IMR-90 (cell line): ENCODE measurements at regions not wholly inside any gene's neighbourhood (a gene's known extent, or its start where the extent isn't known, plus 50 kb on each side); places are given as distances from the start of the nearest gene placed in this dataset.

Source experiments
- ATAC-seq: fragments of 200-7000 bp; cut with Tn5 transposase; 2 replicates; pipeline ENCODE4 v1.9.1; 2020; ENCODE audit warnings: low read depth, mild to moderate bottlenecking, moderate library complexity
- BruUV-seq: library from RNA; stranded (reverse); fragments of 400-500 nt; replicated peaks from 2 replicates; lab custom pipeline; 2021; lab: Mats Ljungman, UMichigan
- CTCF ChIA-PET: fragments of 300-600 bp; formaldehyde crosslinking; extraction: SDS; loops from one replicate; lab custom pipeline; 2021; ENCODE audit warnings: antibody characterized with exemption; lab: Yijun Ruan, JAX
- POLR2A ChIA-PET: fragments of 300-600 bp; sonication (Branson Sonifier 250); formaldehyde crosslinking; loops from one replicate; lab custom pipeline; 2022; ENCODE audit warnings: antibody characterized with exemption; ENCODE audit not compliant: unreplicated experiment; lab: Charles Lee
- DNase-seq: peaks from one replicate; pipeline ENCODE4 v3.0.0; 2013
- H2AFZ ChIP-seq: replicated peaks from 2 replicates; pipeline ENCODE3; 2013; ENCODE audit warnings: low read length, mild to moderate bottlenecking; ENCODE audit not compliant: poor library complexity
- H2AK5ac ChIP-seq: 2 replicates; pipeline ENCODE4 v1.6.1; 2013; ENCODE audit warnings: low read depth, low read length, inconsistent platforms
- H2AK9ac ChIP-seq: replicated peaks from 2 replicates; pipeline ENCODE3; 2013; ENCODE audit warnings: mild to moderate bottlenecking, low read depth, low read length, moderate library complexity; ENCODE audit not compliant: poor library complexity
- H2BK120ac ChIP-seq: 2 replicates; pipeline ENCODE4 v1.6.1; 2013; ENCODE audit warnings: low read depth, low read length, inconsistent platforms
- H2BK15ac ChIP-seq: 3 replicates; pipeline ENCODE4 v1.6.1; 2013; ENCODE audit warnings: low read depth, low read length, inconsistent platforms
- H2BK20ac ChIP-seq: 2 replicates; pipeline ENCODE4 v1.6.1; 2013; ENCODE audit warnings: low read depth, mild to moderate bottlenecking, inconsistent platforms, low read length, moderate library complexity
- H2BK5ac ChIP-seq: 2 replicates; pipeline ENCODE4 v1.6.1; 2013; ENCODE audit warnings: mild to moderate bottlenecking, low read depth, low read length, inconsistent platforms; ENCODE audit not compliant: poor library complexity, severe bottlenecking
- H3K14ac ChIP-seq: replicated peaks from 2 replicates; pipeline ENCODE4 v1.6.1; 2013; ENCODE audit warnings: low read depth, low read length, inconsistent platforms
- H3K18ac ChIP-seq: 2 replicates; pipeline ENCODE4 v1.6.1; 2013; ENCODE audit warnings: low read depth, low read length, control low read depth
- H3K23ac ChIP-seq: 2 replicates; pipeline ENCODE4 v1.6.1; 2013; ENCODE audit warnings: low read depth, low read length, inconsistent platforms
- H3K27ac ChIP-seq: 2 replicates; pipeline ENCODE4 v1.5.1; 2013; ENCODE audit warnings: mild to moderate bottlenecking, control low read depth, low read length; ENCODE audit not compliant: insufficient read depth
- H3K27me3 ChIP-seq: 2 replicates; pipeline ENCODE4 v1.6.1; 2013; ENCODE audit warnings: low read length; ENCODE audit not compliant: control insufficient read depth, insufficient read depth
- H3K36me3 ChIP-seq: 2 replicates; pipeline ENCODE4 v1.6.1; 2013; ENCODE audit warnings: low read length, mixed read lengths; ENCODE audit not compliant: control insufficient read depth, insufficient read depth
- H3K4ac ChIP-seq: 2 replicates; pipeline ENCODE4 v1.6.1; 2013; ENCODE audit warnings: low read depth, low read length, inconsistent platforms
- H3K4me1 ChIP-seq: 2 replicates; pipeline ENCODE4 v1.6.1; 2013; ENCODE audit warnings: low read length, mixed read lengths; ENCODE audit not compliant: control insufficient read depth, insufficient read depth
- H3K4me2 ChIP-seq: 2 replicates; pipeline ENCODE4 v1.6.1; 2013; ENCODE audit warnings: low read depth, mild to moderate bottlenecking, control low read depth, low read length, moderate library complexity
- H3K4me3 ChIP-seq: 2 replicates; pipeline ENCODE4 v1.5.1; 2013; ENCODE audit warnings: low read depth, mild to moderate bottlenecking, control low read depth, low read length, moderate library complexity; ENCODE audit not compliant: insufficient read depth
- H3K56ac ChIP-seq: 2 replicates; pipeline ENCODE4 v1.6.1; 2013; ENCODE audit warnings: low read length, inconsistent platforms; ENCODE audit not compliant: insufficient read depth; ENCODE audit errors: extremely low read depth
- H3K79me1 ChIP-seq, 2 experiments: 2 replicates each; pipeline ENCODE4 v1.6.1; 2013; ENCODE audit warnings: low read length in 2 of 2, inconsistent platforms in 1 of 2, low read depth in 1 of 2
- H3K9ac ChIP-seq: 2 replicates; pipeline ENCODE4 v1.6.1; 2013; ENCODE audit warnings: low read depth, low read length, control low read depth
- H3K9me1 ChIP-seq: 2 replicates; pipeline ENCODE4 v1.6.1; 2013; ENCODE audit warnings: low read length, inconsistent platforms; ENCODE audit not compliant: insufficient read depth
- H3K9me3 ChIP-seq: 2 replicates; pipeline ENCODE4 v1.6.1; 2013; ENCODE audit warnings: low read length; ENCODE audit not compliant: control insufficient read depth, insufficient read depth
- H4K20me1 ChIP-seq: 2 replicates; pipeline ENCODE4 v1.6.1; 2013; ENCODE audit warnings: low read length, inconsistent platforms; ENCODE audit not compliant: insufficient read depth
- H4K5ac ChIP-seq: 2 replicates; pipeline ENCODE4 v1.6.1; 2013; ENCODE audit warnings: mild to moderate bottlenecking, low read depth, low read length, control low read depth
- H4K8ac ChIP-seq, 2 experiments: 2 replicates each; pipeline ENCODE4 v1.6.1; 2013; ENCODE audit warnings: low read depth in 2 of 2, low read length in 2 of 2, control low read depth in 1 of 2, inconsistent platforms in 1 of 2
- H4K91ac ChIP-seq: 2 replicates; pipeline ENCODE4 v1.6.1; 2013; ENCODE audit warnings: low read depth, low read length, inconsistent platforms; ENCODE audit not compliant: insufficient read depth
- BHLHE40 ChIP-seq: fragments of 150-350 bp; IDR thresholded peaks from 2 replicates; pipeline ENCODE4 v1.6.1; 2016; ENCODE audit warnings: mild to moderate bottlenecking, low read depth, low read length
- CEBPB ChIP-seq: IDR thresholded peaks from 2 replicates; pipeline ENCODE4 v1.6.1; 2012; ENCODE audit warnings: low read depth, low read length, improper control_type of control experiment
- CHD1 ChIP-seq: IDR thresholded peaks from 2 replicates; pipeline ENCODE4 v1.6.1; 2012; ENCODE audit warnings: low read depth, low read length, improper control_type of control experiment
- ELK1 ChIP-seq: fragments of 150-350 bp; IDR thresholded peaks from 2 replicates; pipeline ENCODE4 v1.6.1; 2016; ENCODE audit warnings: low read depth, mild to moderate bottlenecking, low read length, moderate library complexity, borderline replicate concordance
- FOS ChIP-seq: fragments of 150-350 bp; IDR thresholded peaks from 2 replicates; pipeline ENCODE4 v1.6.1; 2016; ENCODE audit warnings: low read depth, low read length
- MAFK ChIP-seq: IDR thresholded peaks from 2 replicates; pipeline ENCODE4 v1.6.1; 2012; ENCODE audit warnings: low read depth, low read length, improper control_type of control experiment
- MAZ ChIP-seq: IDR thresholded peaks from 2 replicates; pipeline ENCODE4 v1.6.1; 2012; ENCODE audit warnings: low read depth, mild to moderate bottlenecking, low read length, improper control_type of control experiment, moderate library complexity, borderline replicate concordance
- MXI1 ChIP-seq: IDR thresholded peaks from 2 replicates; pipeline ENCODE4 v1.6.1; 2012; ENCODE audit warnings: low read depth, mild to moderate bottlenecking, low read length, moderate library complexity, borderline replicate concordance
- NFE2L2 ChIP-seq: fragments of 150-350 bp; IDR thresholded peaks from 2 replicates; pipeline ENCODE4 v1.6.1; 2016; ENCODE audit warnings: low read depth, mild to moderate bottlenecking, low read length
- POLR2A ChIP-seq: IDR thresholded peaks from 2 replicates; pipeline ENCODE4 v1.6.1; 2012; ENCODE audit warnings: mild to moderate bottlenecking, low read depth, low read length
- RCOR1 ChIP-seq: IDR thresholded peaks from 2 replicates; pipeline ENCODE4 v1.6.1; 2012; ENCODE audit warnings: mild to moderate bottlenecking, low read length, improper control_type of control experiment; ENCODE audit not compliant: insufficient replicate concordance
- RFX5 ChIP-seq: IDR thresholded peaks from 2 replicates; pipeline ENCODE4 v1.8.0; 2012; ENCODE audit warnings: low read depth, mild to moderate bottlenecking, low read length, moderate library complexity
- SMC3 ChIP-seq: fragments of 150-350 bp; IDR thresholded peaks from 2 replicates; pipeline ENCODE4 v1.6.1; 2016; ENCODE audit warnings: low read depth, mild to moderate bottlenecking, antibody characterized with exemption, low read length, moderate library complexity
- USF2 ChIP-seq: fragments of 150-350 bp; IDR thresholded peaks from 2 replicates; pipeline ENCODE4 v1.6.1; 2017; ENCODE audit warnings: mild to moderate bottlenecking, antibody characterized with exemption, low read length, low read depth
- WGBS, 2 experiments: methylation state at CpG; one replicate each; pipeline versions ENCODE4 v1.1.5 to v1.1.7; 2013; ENCODE audit warnings: missing lambda C conversion rate in 2 of 2; ENCODE audit not compliant: insufficient read length in 1 of 2; ENCODE audit errors: extremely low coverage in 2 of 2; 5-methylcytosine and 5-hydroxymethylcytosine counted together
- dilution Hi-C: fragments of 300-500 bp; cut with HindIII; formaldehyde crosslinking; loops from one replicate; pipeline ENCODE4 v1.14.3; 2018; ENCODE audit warnings: low sequenced_read_pairs; ENCODE audit not compliant: unreplicated experiment
- in situ Hi-C: fragments of 300-500 bp; cut with MboI; formaldehyde crosslinking; loops from 3 replicates; pipeline ENCODE4 v1.14.3; 2019; ENCODE audit warnings: low sequenced_read_pairs, inconsistent platforms, mixed read lengths
- intact Hi-C: fragments of 100-400 bp; cut with micrococcal nuclease; formaldehyde crosslinking; loops from 2 replicates; pipeline ENCODE4 v1.10.0; 2022

GRCh38 chr15:91469632-91470567 lies 369.8 kb downstream of the SV2B start:
- Histone ChIP-seq H3K23ac (no peak overlapping the region), H3K9ac (no peak overlapping the region), H4K20me1 (no peaks in the 10 kb centered on the region), H3K4me3 (no peak overlapping the region), H3K14ac (no peak overlapping the region), H4K91ac (peak overlapping the region; percentile 65), H2AFZ (peak overlapping the region; percentile 40), H3K9me3 (no peaks in the 10 kb centered on the region), H4K5ac (no peak overlapping the region), H2BK120ac (peak overlapping the region; percentile 74), H2BK15ac (peak overlapping the region; percentile 54; the same call in 1 of the 3 replicates), H4K8ac (no peak overlapping the region; a peak in 1 of 4 replicates), H3K56ac (no peak overlapping the region), H3K27ac (no peak overlapping the region), H3K4me2 (no peak overlapping the region), H2BK20ac (peak overlapping the region; percentile 82), H3K4ac (peak overlapping the region; percentile 65), H3K27me3 (no peaks in the 10 kb centered on the region), H2AK5ac (peak overlapping the region; percentile 88), H3K4me1 (0 out of 2 replicates have a peak, but pooled peaks cover 2% of the 10 kb centered on the region), H2BK5ac (no peak overlapping the region), H3K9me1 (no peaks in the 10 kb centered on the region), H3K36me3 (no peaks in the 10 kb centered on the region), H3K18ac (peak overlapping the region; percentile 36), H2AK9ac (no peak overlapping the region), H3K79me1 (no peaks in the 10 kb centered on the region)
- ATAC-seq (no peak), DNase-seq (no peak)
- ChIA-PET POLR2A (no interaction called here), CTCF (interaction anchor here (0.5 kb wide), 1 partner anchor 407 kb away, joined by 7 read pairs; no protein-coding TSS in a partner anchor)
- intact Hi-C loops (no loop called here), dilution Hi-C loops (no loop called here), in situ Hi-C loops (no loop called here)
- WGBS, 2 experiments, result 38% methylated on average over 3 of the region's 17 CpGs; no CpG with 5 or more reads in 1 of the 2 experiments
- BruUV-seq, result no TSS peak
- TF ChIP-seq FOS (no peak), POLR2A (no peak), BHLHE40 (no peak), SMC3 (no peak), CEBPB (no peak), ELK1 (no peak), USF2 (no peak), MAFK (no peak), NFE2L2 (no peak), MXI1 (no peak), RCOR1 (no peak), MAZ (no peak), CHD1 (no peak), RFX5 (no peak)
